HCT116 (cell line): ENCODE measurements at regions not wholly inside any gene's neighbourhood (a gene's known extent, or its start where the extent isn't known, plus 50 kb on each side); places are given as distances from the start of the nearest gene placed in this dataset.

Experiments used
- ATAC-seq: fragments of 200-7000 bp; cut with Tn5 transposase; 2 replicates; pipeline ENCODE4 v1.9.1; 2020; ENCODE audit warnings: mild to moderate bottlenecking, moderate library complexity
- BruUV-seq: library from RNA; stranded (reverse); fragments of 400-500 nt; replicated peaks from 2 replicates; lab custom pipeline; 2021; lab: Mats Ljungman, UMichigan
- CTCF ChIA-PET: fragments of 300-600 bp; sonication (Branson Sonifier 250); formaldehyde crosslinking; loops from one replicate; lab custom pipeline; 2021; ENCODE audit warnings: antibody characterized with exemption; lab: Charles Lee
- POLR2A ChIA-PET: fragments of 300-600, 350-600 bp; sonication (Branson Sonifier 250); formaldehyde crosslinking; loops from one replicate; lab custom pipeline; 2021; ENCODE audit warnings: antibody characterized with exemption; lab: Charles Lee
- RAD21 ChIA-PET, 2 experiments: fragments of 300-600 bp; sonication (Branson Sonifier 250); formaldehyde crosslinking; loops; one replicate each; lab custom pipeline; 2023; ENCODE audit warnings: low total read pairs in 2 of 2; ENCODE audit not compliant: uncharacterized antibody in 2 of 2, unreplicated experiment in 2 of 2, low non-redundant PET in 1 of 2; lab: Charles Lee
- DNase-seq: peaks from one replicate; pipeline ENCODE4 v3.0.0-alpha.2; 2010; ENCODE audit warnings: low read depth, low spot score
- H2AFZ ChIP-seq: fragments of 200-600 bp; shearing (Covaris generic), sonication (generic); 2 replicates; pipeline ENCODE4 v1.6.1; 2017; ENCODE audit warnings: low read depth, mixed run types, mixed read lengths, antibody characterized with exemption, low read length; ENCODE audit not compliant: poor library complexity, severe bottlenecking
- H3K27ac ChIP-seq: 2 replicates; pipeline ENCODE4 v1.5.1; 2012; ENCODE audit warnings: low read depth, low read length
- H3K27me3 ChIP-seq: fragments of 200-600 bp; sonication (generic); 2 replicates; pipeline ENCODE4 v1.6.1; 2016; ENCODE audit warnings: mixed run types, low read length, mixed read lengths; ENCODE audit not compliant: insufficient read depth
- H3K36me3 ChIP-seq, 2 experiments: fragments of 200-500 bp in 1 of 2; fragments of 200-600 bp in 1 of 2; sonication (Bioruptor generic) in 1 of 2; sonication (generic) in 1 of 2; 2 replicates each; pipeline versions ENCODE4 v1.5.1 to v1.6.1; 2014 to 2016; ENCODE audit warnings: low read length in 2 of 2, inconsistent platforms in 1 of 2, mixed read lengths in 1 of 2, mixed run types in 1 of 2; ENCODE audit not compliant: insufficient read depth in 2 of 2, control insufficient read depth in 1 of 2
- H3K4me1 ChIP-seq, 2 experiments: fragments of 200-600 bp in 1 of 2; sonication (generic) in 1 of 2; 2 replicates each; pipeline versions ENCODE4 v1.5.1 to v1.6.1; 2012 to 2017; ENCODE audit warnings: low read length in 2 of 2, inconsistent platforms in 1 of 2, mild to moderate bottlenecking in 1 of 2, mixed read lengths in 1 of 2, mixed run types in 1 of 2, moderate library complexity in 1 of 2; ENCODE audit not compliant: insufficient read depth in 2 of 2, control insufficient read depth in 1 of 2
- H3K4me2 ChIP-seq: fragments of 200-600 bp; sonication (generic); 2 replicates; pipeline ENCODE4 v1.6.1; 2017; ENCODE audit warnings: mixed run types, low read length, mixed read lengths
- H3K4me3 ChIP-seq, 2 experiments: fragments of 200-600 bp in 1 of 2; sonication (generic) in 1 of 2; replicated peaks in 1 of 2; 2 replicates each; pipeline ENCODE4 v1.5.1; 2011 to 2016; ENCODE audit warnings: low read length in 2 of 2, control low read depth in 1 of 2, low read depth in 1 of 2, mild to moderate bottlenecking in 1 of 2, mixed read lengths in 1 of 2, mixed run types in 1 of 2
- H3K79me2 ChIP-seq: fragments of 200-600 bp; sonication (generic); 2 replicates; pipeline ENCODE4 v1.6.1; 2017; ENCODE audit warnings: mild to moderate bottlenecking, mixed run types, low read length, moderate library complexity, mixed read lengths; ENCODE audit not compliant: insufficient read depth
- H3K9ac ChIP-seq: fragments of 200-600 bp; sonication (generic); 2 replicates; pipeline ENCODE4 v1.6.1; 2016; ENCODE audit warnings: low read length, mixed read lengths
- H3K9me2 ChIP-seq: fragments of 200-600 bp; sonication (generic), shearing (Covaris generic); 2 replicates; pipeline ENCODE4 v1.6.1; 2017; ENCODE audit warnings: mixed run types, mild to moderate bottlenecking, moderate library complexity; ENCODE audit not compliant: insufficient read depth
- H3K9me3 ChIP-seq, 2 experiments: fragments of 200-500 bp in 1 of 2; fragments of 200-600 bp in 1 of 2; sonication (Bioruptor generic) in 1 of 2; sonication (generic) in 1 of 2; 2 replicates each; pipeline ENCODE4 v1.6.1; 2014 to 2017; ENCODE audit warnings: low read length in 2 of 2, mixed read lengths in 2 of 2, inconsistent platforms in 1 of 2, low read depth in 1 of 2, mild to moderate bottlenecking in 1 of 2, mixed run types in 1 of 2, moderate library complexity in 1 of 2; ENCODE audit not compliant: control insufficient read depth in 1 of 2, insufficient read depth in 1 of 2
- H4K20me1 ChIP-seq: fragments of 200-600 bp; sonication (generic), shearing (Covaris generic); 2 replicates; pipeline ENCODE4 v1.6.1; 2017; ENCODE audit warnings: mixed run types, mild to moderate bottlenecking, moderate library complexity; ENCODE audit not compliant: insufficient read depth
- CBX3 ChIP-seq: IDR thresholded peaks from 2 replicates; pipeline ENCODE4 v1.6.1; 2012; ENCODE audit warnings: low read depth
- CEBPB ChIP-seq: IDR thresholded peaks from 2 replicates; pipeline ENCODE4 v1.6.1; 2012; ENCODE audit warnings: low read depth
- CTCF ChIP-seq, 3 experiments: fragments of 200-600 bp in 1 of 3; sonication (generic) in 1 of 3; IDR thresholded peaks in 2 of 3; conservative IDR thresholded peaks in 1 of 3; 2 replicates each; pipeline ENCODE4 v1.5.1; 2012 to 2017; ENCODE audit warnings: low read depth in 2 of 3, low read length in 2 of 3, antibody characterized with exemption in 1 of 3, borderline replicate concordance in 1 of 3, control low read depth in 1 of 3, mild to moderate bottlenecking in 1 of 3, mixed read lengths in 1 of 3, mixed run types in 1 of 3, moderate library complexity in 1 of 3; ENCODE audit not compliant: insufficient read depth in 1 of 3
- EGR1 ChIP-seq: IDR thresholded peaks from 2 replicates; pipeline ENCODE4 v1.6.1; 2012; ENCODE audit warnings: low read depth
- ELF1 ChIP-seq: IDR thresholded peaks from 2 replicates; pipeline ENCODE4 v1.6.1; 2012; ENCODE audit warnings: low read depth, borderline replicate concordance
- FOSL1 ChIP-seq: IDR thresholded peaks from 2 replicates; pipeline ENCODE4 v1.6.1; 2012; ENCODE audit warnings: low read depth
- JUND ChIP-seq: IDR thresholded peaks from 2 replicates; pipeline ENCODE4 v1.6.1; 2012
- RAD21 ChIP-seq: IDR thresholded peaks from 2 replicates; pipeline ENCODE4 v1.6.1; 2012; ENCODE audit warnings: low read depth, mild to moderate bottlenecking
- SRF ChIP-seq: IDR thresholded peaks from 2 replicates; pipeline ENCODE4 v1.6.1; 2012; ENCODE audit warnings: low read depth
- TCF7L2 ChIP-seq: IDR thresholded peaks from 2 replicates; pipeline ENCODE4 v1.7.0; 2011; ENCODE audit warnings: borderline replicate concordance, inconsistent platforms; ENCODE audit not compliant: insufficient read depth, insufficient read length; ENCODE audit errors: extremely low read depth
- YY1 ChIP-seq: IDR thresholded peaks from 2 replicates; pipeline ENCODE4 v1.6.1; 2011; ENCODE audit warnings: low read length, low read depth, moderate library complexity, mild to moderate bottlenecking; ENCODE audit not compliant: insufficient replicate concordance; ENCODE audit errors: extremely low read depth
- ZNF274 ChIP-seq: fragments of 200-500 bp; sonication (Bioruptor generic); IDR thresholded peaks from 2 replicates; pipeline ENCODE4 v1.6.1; 2014; ENCODE audit warnings: mild to moderate bottlenecking, low read depth, low read length, inconsistent platforms
- intact Hi-C: fragments of 100-400 bp; cut with micrococcal nuclease; formaldehyde crosslinking; loops from 2 replicates; pipeline ENCODE4 v1.10.0; 2022
- TF ChIP-seq, protein P1 (sequence below): IDR thresholded peaks from 2 replicates; pipeline ENCODE4 v1.6.1; 2011; ENCODE audit warnings: mild to moderate bottlenecking, low read length, moderate library complexity; ENCODE audit not compliant: insufficient replicate concordance; ENCODE audit errors: extremely low read depth

DNA sequence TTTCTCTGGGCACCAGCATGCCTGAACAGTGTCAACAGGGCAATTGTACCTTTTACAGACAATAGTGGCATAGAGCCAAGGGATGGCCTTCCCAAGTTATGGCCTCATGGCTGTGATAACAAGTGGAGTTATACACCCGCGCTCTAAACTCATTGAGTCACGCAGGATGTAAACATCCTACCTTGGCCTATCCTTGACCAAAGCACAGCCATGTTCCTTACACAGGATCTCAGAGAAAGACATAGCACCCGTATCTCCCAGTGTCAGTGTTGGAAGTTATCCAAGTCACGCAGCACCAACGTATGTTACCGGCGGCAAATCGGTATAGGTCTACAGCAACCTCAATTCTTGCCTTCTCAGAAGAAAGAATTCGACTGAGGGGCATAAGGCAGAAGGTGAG lies 1654.9 kb upstream of the LRRTM3 start:
- H3K79me2 ChIP-seq = no peaks in the 10 kb centered on the region
- ChIA-PET RAD21 (no interaction called here), POLR2A (no interaction called here), CTCF (no interaction called here)
- no peak for TF ChIP-seq YY1
- no peak for TF ChIP-seq ZNF274
- no peak for TF ChIP-seq CEBPB
- TF ChIP-seq TCF7L2 = no peak
- TF ChIP-seq EGR1 = no peak
- TF ChIP-seq CTCF (IDR thresholded peaks at IDR 0.05 in 2 of 3, conservative IDR thresholded peaks at IDR 0.05 in 1 of 3; ENCODE audit: borderline replicate concordance in 1 of 3, insufficient read depth in 1 of 3, low read depth in 2 of 3, low read length in 2 of 3) = no peak
- no peak for TF ChIP-seq CBX3
- no peak for TF ChIP-seq RAD21
- TF ChIP-seq SRF = no peak
- no peak for TF ChIP-seq ELF1
- no peak for TF ChIP-seq FOSL1
- TF ChIP-seq, protein P1, sequence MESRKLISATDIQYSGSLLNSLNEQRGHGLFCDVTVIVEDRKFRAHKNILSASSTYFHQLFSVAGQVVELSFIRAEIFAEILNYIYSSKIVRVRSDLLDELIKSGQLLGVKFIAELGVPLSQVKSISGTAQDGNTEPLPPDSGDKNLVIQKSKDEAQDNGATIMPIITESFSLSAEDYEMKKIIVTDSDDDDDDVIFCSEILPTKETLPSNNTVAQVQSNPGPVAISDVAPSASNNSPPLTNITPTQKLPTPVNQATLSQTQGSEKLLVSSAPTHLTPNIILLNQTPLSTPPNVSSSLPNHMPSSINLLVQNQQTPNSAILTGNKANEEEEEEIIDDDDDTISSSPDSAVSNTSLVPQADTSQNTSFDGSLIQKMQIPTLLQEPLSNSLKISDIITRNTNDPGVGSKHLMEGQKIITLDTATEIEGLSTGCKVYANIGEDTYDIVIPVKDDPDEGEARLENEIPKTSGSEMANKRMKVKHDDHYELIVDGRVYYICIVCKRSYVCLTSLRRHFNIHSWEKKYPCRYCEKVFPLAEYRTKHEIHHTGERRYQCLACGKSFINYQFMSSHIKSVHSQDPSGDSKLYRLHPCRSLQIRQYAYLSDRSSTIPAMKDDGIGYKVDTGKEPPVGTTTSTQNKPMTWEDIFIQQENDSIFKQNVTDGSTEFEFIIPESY = no peak
- no peak for TF ChIP-seq JUND
- no peak for ATAC-seq
- H3K4me3 ChIP-seq = no peak overlapping the region
- H3K27ac ChIP-seq = no peak overlapping the region
- H4K20me1 ChIP-seq = no peaks in the 10 kb centered on the region
- BruUV-seq = no TSS peak
- no peak for DNase-seq
- H3K4me1 ChIP-seq = no peaks in the 10 kb centered on the region
- H3K9me2 ChIP-seq = no peaks in the 10 kb centered on the region
- H3K4me2 ChIP-seq = no peak overlapping the region
- intact Hi-C loops = no loop called here
- H2AFZ ChIP-seq = no peak overlapping the region
- no peaks in the 10 kb centered on the region for H3K36me3 ChIP-seq
- no peaks in the 10 kb centered on the region for H3K9me3 ChIP-seq
- H3K9ac ChIP-seq = no peak overlapping the region
- H3K27me3 ChIP-seq = no peaks in the 10 kb centered on the region
